Aorta (tissue), 5 donors: ENCODE measurements at regions not wholly inside any gene's neighbourhood (a gene's known extent, or its start where the extent isn't known, plus 50 kb on each side); places are given as distances from the start of the nearest gene placed in this dataset.
"Not testable (repeated sequence)": the region's sequence is repeated elsewhere in the genome, so short reads cannot be mapped to it uniquely, and the experiment has no call there.

Experiments
- ATAC-seq: fragments of 200-7000 bp; cut with Tn5 transposase; one replicate; pipeline ENCODE4 v1.9.1; 2022; ENCODE audit warnings: moderate library complexity; ENCODE audit not compliant: low FRiP score
- DNase-seq, 2 donors: peaks; one replicate each; pipeline ENCODE4 v3.0.0-alpha.2; 2020
- H3K27ac ChIP-seq, 2 donors: one replicate each; pipeline ENCODE4 v1.5.1; 2013; ENCODE audit warnings: low read length in 2 of 2, mild to moderate bottlenecking in 2 of 2, moderate library complexity in 2 of 2, control low read depth in 1 of 2, inconsistent platforms in 1 of 2, low read depth in 1 of 2
- H3K27me3 ChIP-seq, 2 donors: one replicate each; pipeline ENCODE4 v1.6.1; 2013; ENCODE audit warnings: control low read depth in 1 of 2, low read length in 1 of 2, mild to moderate bottlenecking in 1 of 2, moderate library complexity in 1 of 2; ENCODE audit not compliant: insufficient read depth in 2 of 2, control insufficient read depth in 1 of 2
- H3K36me3 ChIP-seq, 2 donors: one replicate each; pipeline ENCODE4 v1.6.1; 2013; ENCODE audit warnings: control low read depth in 1 of 2, low read length in 1 of 2, mild to moderate bottlenecking in 1 of 2; ENCODE audit not compliant: insufficient read depth in 2 of 2, control insufficient read depth in 1 of 2
- H3K4me1 ChIP-seq, 2 donors: one replicate each; pipeline ENCODE4 v1.6.1; 2013; ENCODE audit warnings: low read length in 2 of 2, control low read depth in 1 of 2, mild to moderate bottlenecking in 1 of 2, moderate library complexity in 1 of 2; ENCODE audit not compliant: insufficient read depth in 2 of 2, control insufficient read depth in 1 of 2
- H3K4me3 ChIP-seq, 2 donors: one replicate each; pipeline ENCODE4 v1.5.1; 2013; ENCODE audit warnings: low read length in 2 of 2, control low read depth in 1 of 2, mild to moderate bottlenecking in 1 of 2
- H3K9me3 ChIP-seq: one replicate; pipeline ENCODE4 v1.6.1; 2013; ENCODE audit warnings: mild to moderate bottlenecking, low read length; ENCODE audit not compliant: control insufficient read depth
- WGBS, 2 donors: extraction: QIAGEN DNeasy Blood & Tissue Kit; methylation state at CpG; one replicate each; pipeline ENCODE4 v1.1.7; 2013; 5-methylcytosine and 5-hydroxymethylcytosine counted together
- intact Hi-C, 2 donors: fragments of 100-400 bp; cut with DNase I; formaldehyde crosslinking; loops; one replicate each; pipeline versions ENCODE4 v1.14.2 to v1.15.0; 2022
- donor health status: healthy with polysubstance abuse.
- donor health status: Bipolar disorder and iron deficiency.
- donor health status: DM: no; HTN: no; CAD: no.
- donor health status: DM: no; HTN: no; CAD: no.
- donor health status: DM: yes; HTN: yes; CAD: no.

DNA sequence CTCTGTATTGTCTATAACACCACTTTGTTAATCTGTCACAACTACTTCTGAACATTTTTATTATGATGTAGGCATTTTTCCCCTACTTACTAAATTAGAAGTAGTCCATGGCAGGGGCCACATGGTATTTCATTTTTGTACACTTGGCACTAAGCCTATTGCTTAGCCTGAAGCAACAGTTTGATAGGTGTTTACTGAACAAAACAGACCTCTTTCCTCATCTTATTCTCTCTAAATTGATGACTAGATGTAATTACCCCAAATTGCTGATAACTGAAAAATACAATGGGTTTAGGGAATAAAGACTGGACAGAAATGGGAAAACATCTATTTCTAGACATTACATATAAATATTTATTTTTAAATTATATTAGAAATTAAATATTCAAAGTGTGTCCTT is 633.8 kb downstream of the SLCO4C1 start:
- no peak for DNase-seq
- H3K4me3 ChIP-seq = no peak overlapping the region
- H3K36me3 ChIP-seq = no peaks in the 10 kb centered on the region
- H3K27me3 ChIP-seq = no peaks in the 10 kb centered on the region
- no peaks in the 10 kb centered on the region for H3K9me3 ChIP-seq
- no peak for ATAC-seq
- no peaks in the 10 kb centered on the region for H3K4me1 ChIP-seq
- H3K27ac ChIP-seq = no peak overlapping the region
- intact Hi-C loops = no loop called here

- no peak overlapping the region for H3K4me3 ChIP-seq
- ATAC-seq (no peak), DNase-seq (no peak)
- no peaks in the 10 kb centered on the region for H3K27me3 ChIP-seq
- no peaks in the 10 kb centered on the region for H3K9me3 ChIP-seq
- H3K36me3 ChIP-seq = no peaks in the 10 kb centered on the region
- no peaks in the 10 kb centered on the region for H3K4me1 ChIP-seq
- 62 to 66% methylated on average over 7 of the region's 7 CpGs for WGBS, 2 donors
- no peak overlapping the region for H3K27ac ChIP-seq
- intact Hi-C loops = no loop called here
Measured at GRCh38 chr5:101658433-101658832, 637.7 kb downstream of the SLCO4C1 start.

GRCh38 chr5:101653996-101654395 is 642.1 kb downstream of the SLCO4C1 start:
- H3K4me3 ChIP-seq = no peak overlapping the region
- no peak overlapping the region for H3K27ac ChIP-seq
- ATAC-seq (no peak), DNase-seq (no peak)
- intact Hi-C loops = no loop called here
- no peaks in the 10 kb centered on the region for H3K9me3 ChIP-seq
- H3K27me3 ChIP-seq = no peaks in the 10 kb centered on the region
- H3K4me1 ChIP-seq = no peaks in the 10 kb centered on the region
- WGBS, 2 donors = 61 to 68% methylated on average over 2 of the region's 2 CpGs
- no peaks in the 10 kb centered on the region for H3K36me3 ChIP-seq

GRCh38 chr5:101647861-101648260 is 648.2 kb downstream of the SLCO4C1 start:
- H3K27ac ChIP-seq = no peak overlapping the region
- H3K27me3 ChIP-seq = no peaks in the 10 kb centered on the region
- no peaks in the 10 kb centered on the region for H3K36me3 ChIP-seq
- no peak overlapping the region for H3K4me3 ChIP-seq
- ATAC-seq = no peak
- intact Hi-C loops = no loop called here
- no peaks in the 10 kb centered on the region for H3K9me3 ChIP-seq
- DNase-seq = no peak
- no peaks in the 10 kb centered on the region for H3K4me1 ChIP-seq
- 18 to 36% methylated on average over 2 of the region's 2 CpGs for WGBS, 2 donors

GRCh38 chr5:101643794-101644193 is 652.3 kb downstream of the SLCO4C1 start:
- DNase-seq (no peak), ATAC-seq (no peak)
- Histone ChIP-seq H3K4me1 (peaks cover 0 to 2% of the 10 kb centered on the region in 2 donors), H3K27ac (no peak overlapping the region), H3K27me3 (peaks cover 0 to 2% of the 10 kb centered on the region in 2 donors), H3K4me3 (no peak overlapping the region), H3K9me3 (peaks cover 2% of the 10 kb centered on the region), H3K36me3 (no peaks in the 10 kb centered on the region)
- WGBS, 2 donors = 82 to 91% methylated on average over 2 of the region's 2 CpGs
- intact Hi-C loops = no loop called here

- H3K27ac ChIP-seq = no peak overlapping the region
- peaks cover 0 to 2% of the 10 kb centered on the region in 2 donors for H3K27me3 ChIP-seq
- no peak for DNase-seq
- no peaks in the 10 kb centered on the region for H3K36me3 ChIP-seq
- peaks cover 0 to 2% of the 10 kb centered on the region in 2 donors for H3K4me1 ChIP-seq
- H3K4me3 ChIP-seq = no peak overlapping the region
- peaks cover 3% of the 10 kb centered on the region for H3K9me3 ChIP-seq
- 85 to 93% methylated on average over 2 of the region's 2 CpGs for WGBS, 2 donors
- ATAC-seq = no peak
- intact Hi-C loops = no loop called here
Measured at GRCh38 chr5:101637599-101637998, 658.5 kb downstream of the SLCO4C1 start.

DNA sequence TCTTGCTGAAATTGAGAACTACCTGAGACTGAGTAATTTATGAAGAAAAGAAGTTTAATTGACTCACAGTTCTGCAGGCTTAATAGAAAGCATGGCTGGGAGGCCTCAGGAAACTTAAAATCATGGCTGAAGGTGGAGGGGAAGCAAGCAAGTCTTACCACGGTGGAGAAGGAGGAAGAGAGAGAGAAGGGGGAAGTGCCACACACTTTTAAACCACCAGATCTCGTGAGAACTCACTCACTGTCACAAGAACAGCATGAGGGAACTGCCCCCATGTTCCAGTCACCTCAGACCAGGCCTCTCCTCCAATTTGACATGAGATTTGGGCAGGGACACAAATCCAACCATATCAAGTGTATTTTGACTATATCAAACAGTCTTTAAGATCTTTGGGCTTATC is 668.3 kb downstream of the SLCO4C1 start:
- H3K36me3 ChIP-seq, H3K4me1 ChIP-seq, ATAC-seq, H3K4me3 ChIP-seq, H3K27ac ChIP-seq, DNase-seq, H3K9me3 ChIP-seq, intact Hi-C loops, H3K27me3 ChIP-seq: not testable (repeated sequence)
- 49 to 72% methylated on average over 2 of the region's 2 CpGs for WGBS, 2 donors

DNA sequence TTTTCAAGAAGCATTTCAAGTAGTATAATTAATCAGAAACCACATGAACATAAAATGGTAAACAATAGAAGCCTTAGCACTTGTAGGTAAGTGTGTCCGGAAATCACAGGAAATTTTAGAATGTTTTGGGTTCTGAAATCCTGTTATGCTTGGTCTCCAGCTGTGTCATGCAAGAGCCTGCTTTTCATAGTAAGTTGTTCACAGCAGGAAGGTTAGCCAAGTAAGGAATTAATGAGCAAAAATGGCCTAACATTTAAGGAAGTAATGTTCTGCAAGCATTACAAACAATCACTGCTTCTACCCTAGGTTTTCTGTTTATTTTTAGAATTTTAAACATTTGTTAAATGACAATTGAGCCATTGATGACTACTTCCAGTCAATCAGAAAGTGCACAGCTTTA is 669.5 kb downstream of the SLCO4C1 start:
- WGBS, 2 donors = 51 to 57% methylated on average over 1 of the region's 1 CpG
- Histone ChIP-seq H3K36me3 (no peaks in the 10 kb centered on the region), H3K27ac (no peak overlapping the region), H3K27me3 (no peaks in the 10 kb centered on the region), H3K9me3 (no peaks in the 10 kb centered on the region), H3K4me1 (no peaks in the 10 kb centered on the region), H3K4me3 (no peak overlapping the region)
- DNase-seq = no peak
- ATAC-seq = no peak
- intact Hi-C loops = no loop called here

DNA sequence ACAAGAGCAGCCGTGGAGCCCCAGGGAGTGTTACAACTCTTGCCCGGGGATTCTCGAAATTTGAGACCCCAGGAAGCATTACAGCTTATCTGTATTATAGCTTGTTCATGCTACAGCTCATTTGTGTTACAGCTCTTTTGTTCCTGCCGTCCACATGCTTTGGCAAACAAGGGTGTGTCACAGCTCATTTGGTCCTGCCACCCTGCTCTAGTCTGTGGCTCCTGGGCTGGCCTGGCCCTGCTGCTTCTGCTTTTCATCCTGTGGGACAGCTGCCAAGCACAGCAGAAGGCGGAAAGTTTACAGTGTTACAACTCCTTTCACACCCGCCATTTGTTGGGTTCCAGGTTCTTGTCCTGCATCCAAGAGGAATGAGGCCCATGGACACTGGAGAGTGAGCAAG is 685.0 kb downstream of the SLCO4C1 start:
- Histone ChIP-seq H3K9me3 (no peaks in the 10 kb centered on the region), H3K27me3 (no peaks in the 10 kb centered on the region), H3K27ac (no peak overlapping the region), H3K4me1 (no peaks in the 10 kb centered on the region), H3K36me3 (no peaks in the 10 kb centered on the region), H3K4me3 (no peak overlapping the region)
- WGBS, 2 donors = 76 to 82% methylated on average over 6 of the region's 6 CpGs
- DNase-seq (no peak), ATAC-seq (no peak)
- intact Hi-C loops = no loop called here
